Mammary epithelial cell (primary cell): ENCODE measurements at regions not wholly inside any gene's neighbourhood (a gene's known extent, or its start where the extent isn't known, plus 50 kb on each side); places are given as distances from the start of the nearest gene placed in this dataset.

ENCODE experiments used
- CTCF ChIP-seq, 2 donors: IDR thresholded peaks in 1 of 2; conservative IDR thresholded peaks in 1 of 2; 2 replicates each; pipeline ENCODE4 v1.5.1; 2011 to 2012; ENCODE audit warnings: inconsistent platforms in 2 of 2, low read length in 2 of 2, mild to moderate bottlenecking in 2 of 2, control low read depth in 1 of 2, low read depth in 1 of 2; ENCODE audit not compliant: insufficient read depth in 1 of 2; ENCODE audit errors: extremely low read depth in 1 of 2
- EZH2 ChIP-seq: IDR thresholded peaks from 2 replicates; pipeline ENCODE4 v1.6.1; 2012; ENCODE audit warnings: low read length, inconsistent platforms, borderline replicate concordance

GRCh38 chr11:38272376-38272775 is 1674.3 kb upstream of the RAG2 start:
- TF ChIP-seq CTCF (conservative IDR thresholded peaks at IDR 0.05 in 1 of 2, IDR thresholded peaks at IDR 0.05 in 1 of 2; ENCODE audit: extremely low read depth in 1 of 2, insufficient read depth in 1 of 2, low read depth in 1 of 2, low read length in 2 of 2) (no peak), EZH2 (no peak)
